Parathyroid adenoma (tissue), 2 donors: ENCODE measurements at regions not wholly inside any gene's neighbourhood (a gene's known extent, or its start where the extent isn't known, plus 50 kb on each side); places are given as distances from the start of the nearest gene placed in this dataset.

Source experiments
- H2AFZ ChIP-seq: fragments of 300-600 bp; sonication (generic); one replicate; pipeline ENCODE4 v1.7.0; 2017; ENCODE audit warnings: antibody characterized with exemption, mild to moderate bottlenecking
- H3K27ac ChIP-seq: fragments of 300-600 bp; sonication (generic); one replicate; pipeline ENCODE4 v1.7.0; 2017
- H3K27me3 ChIP-seq: fragments of 300-600 bp; sonication (generic); one replicate; pipeline ENCODE4 v1.7.0; 2017; ENCODE audit warnings: low read length; ENCODE audit not compliant: control insufficient read depth, insufficient read depth
- H3K36me3 ChIP-seq: fragments of 300-600 bp; sonication (generic); one replicate; pipeline ENCODE4 v1.7.0; 2017; ENCODE audit warnings: low read length; ENCODE audit not compliant: control insufficient read depth, insufficient read depth
- H3K4me1 ChIP-seq: fragments of 300-600 bp; sonication (generic); one replicate; pipeline ENCODE4 v1.7.0; 2017; ENCODE audit warnings: control low read depth
- H3K4me2 ChIP-seq: fragments of 300-600 bp; sonication (generic); one replicate; pipeline ENCODE4 v1.7.0; 2017; ENCODE audit warnings: low read length
- H3K4me3 ChIP-seq: fragments of 300-600 bp; sonication (generic); one replicate; pipeline ENCODE4 v1.7.0; 2017; ENCODE audit warnings: low read depth, low read length
- H3K79me2 ChIP-seq: fragments of 300-600 bp; sonication (generic); one replicate; pipeline ENCODE4 v1.7.0; 2017; ENCODE audit warnings: control low read depth
- H3K9ac ChIP-seq: fragments of 300-600 bp; sonication (generic); one replicate; pipeline ENCODE4 v1.7.0; 2017; ENCODE audit warnings: mild to moderate bottlenecking
- H3K9me3 ChIP-seq: fragments of 300-600 bp; sonication (generic); one replicate; pipeline ENCODE4 v1.7.0; 2017; ENCODE audit warnings: low read length; ENCODE audit not compliant: control insufficient read depth
- TF ChIP-seq, protein P1 (sequence below): fragments of 300-600 bp; sonication (generic); IDR thresholded peaks from one replicate; pipeline ENCODE4 v1.7.0; 2017; ENCODE audit warnings: antibody characterized with exemption, mild to moderate bottlenecking
- donor health status: primary hyperparathyroidism.

DNA sequence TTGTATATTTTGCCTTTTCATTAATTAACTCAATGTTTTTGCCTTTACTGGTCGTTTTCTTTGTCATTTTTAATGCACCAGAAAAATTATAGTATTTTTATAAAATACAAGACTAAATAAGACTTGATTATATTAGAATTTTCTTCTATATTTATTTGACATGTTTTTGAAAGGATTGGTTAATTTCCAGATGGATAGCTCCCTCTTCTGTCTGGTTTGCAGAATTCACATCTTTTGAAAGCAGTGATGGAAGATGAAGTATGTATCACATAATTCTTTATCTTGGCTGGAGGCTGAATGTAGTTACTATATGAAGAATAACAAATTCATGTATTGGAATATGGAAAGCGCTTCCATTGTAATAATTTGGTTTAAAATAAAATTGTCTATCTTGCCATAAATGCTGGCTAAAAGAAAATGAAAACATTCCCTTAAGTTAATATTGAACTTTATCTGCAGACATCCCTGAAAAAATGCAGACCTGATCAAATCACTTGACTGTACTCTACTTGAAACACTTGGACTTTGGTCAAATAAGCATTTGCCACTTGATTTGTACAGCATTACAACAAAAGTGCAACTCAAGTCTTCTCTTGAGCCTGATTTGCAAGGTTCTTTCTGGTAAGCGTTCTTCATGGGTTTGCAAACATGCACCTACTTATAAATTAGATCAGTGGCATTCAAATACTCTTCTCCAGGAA lies 86.3 kb upstream of the EFEMP1 start:
- Histone ChIP-seq H3K4me1 (no peaks in the 10 kb centered on the region), H2AFZ (no peak overlapping the region), H3K4me2 (no peak overlapping the region), H3K4me3 (no peak overlapping the region), H3K79me2 (no peaks in the 10 kb centered on the region), H3K9ac (no peak overlapping the region), H3K27me3 (no peaks in the 10 kb centered on the region), H3K36me3 (no peaks in the 10 kb centered on the region), H3K27ac (no peak overlapping the region), H3K9me3 (no peaks in the 10 kb centered on the region)
- TF ChIP-seq, protein P1, sequence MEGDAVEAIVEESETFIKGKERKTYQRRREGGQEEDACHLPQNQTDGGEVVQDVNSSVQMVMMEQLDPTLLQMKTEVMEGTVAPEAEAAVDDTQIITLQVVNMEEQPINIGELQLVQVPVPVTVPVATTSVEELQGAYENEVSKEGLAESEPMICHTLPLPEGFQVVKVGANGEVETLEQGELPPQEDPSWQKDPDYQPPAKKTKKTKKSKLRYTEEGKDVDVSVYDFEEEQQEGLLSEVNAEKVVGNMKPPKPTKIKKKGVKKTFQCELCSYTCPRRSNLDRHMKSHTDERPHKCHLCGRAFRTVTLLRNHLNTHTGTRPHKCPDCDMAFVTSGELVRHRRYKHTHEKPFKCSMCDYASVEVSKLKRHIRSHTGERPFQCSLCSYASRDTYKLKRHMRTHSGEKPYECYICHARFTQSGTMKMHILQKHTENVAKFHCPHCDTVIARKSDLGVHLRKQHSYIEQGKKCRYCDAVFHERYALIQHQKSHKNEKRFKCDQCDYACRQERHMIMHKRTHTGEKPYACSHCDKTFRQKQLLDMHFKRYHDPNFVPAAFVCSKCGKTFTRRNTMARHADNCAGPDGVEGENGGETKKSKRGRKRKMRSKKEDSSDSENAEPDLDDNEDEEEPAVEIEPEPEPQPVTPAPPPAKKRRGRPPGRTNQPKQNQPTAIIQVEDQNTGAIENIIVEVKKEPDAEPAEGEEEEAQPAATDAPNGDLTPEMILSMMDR, result no peak

DNA sequence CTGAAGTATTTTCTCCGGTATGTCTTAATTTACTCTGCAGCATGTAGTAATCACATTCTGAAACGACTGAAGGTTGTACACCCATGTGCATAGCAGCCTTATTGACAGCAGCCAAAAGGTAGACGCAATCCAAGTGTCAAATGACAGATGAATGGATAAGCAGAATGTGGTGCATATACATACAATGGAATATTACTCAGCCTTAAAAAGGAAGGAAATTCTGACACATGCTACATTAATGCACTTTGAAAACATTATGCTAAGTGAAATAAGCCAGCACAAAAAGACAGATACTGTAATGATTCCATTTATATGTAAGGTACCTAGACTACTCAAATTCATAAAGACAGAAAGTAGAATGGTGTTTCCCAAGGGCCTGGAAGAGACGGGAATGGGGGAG lies 88.0 kb upstream of the EFEMP1 start:
- no peaks in the 10 kb centered on the region for H3K36me3 ChIP-seq
- no peaks in the 10 kb centered on the region for H3K79me2 ChIP-seq
- no peaks in the 10 kb centered on the region for H3K9me3 ChIP-seq
- H3K4me2 ChIP-seq, result no peak overlapping the region
- no peaks in the 10 kb centered on the region for H3K4me1 ChIP-seq
- H2AFZ ChIP-seq, result no peak overlapping the region
- TF ChIP-seq, protein P1, result no peak
- H3K27ac ChIP-seq, result no peak overlapping the region
- H3K9ac ChIP-seq, result no peak overlapping the region
- H3K27me3 ChIP-seq, result no peaks in the 10 kb centered on the region
- no peak overlapping the region for H3K4me3 ChIP-seq

DNA sequence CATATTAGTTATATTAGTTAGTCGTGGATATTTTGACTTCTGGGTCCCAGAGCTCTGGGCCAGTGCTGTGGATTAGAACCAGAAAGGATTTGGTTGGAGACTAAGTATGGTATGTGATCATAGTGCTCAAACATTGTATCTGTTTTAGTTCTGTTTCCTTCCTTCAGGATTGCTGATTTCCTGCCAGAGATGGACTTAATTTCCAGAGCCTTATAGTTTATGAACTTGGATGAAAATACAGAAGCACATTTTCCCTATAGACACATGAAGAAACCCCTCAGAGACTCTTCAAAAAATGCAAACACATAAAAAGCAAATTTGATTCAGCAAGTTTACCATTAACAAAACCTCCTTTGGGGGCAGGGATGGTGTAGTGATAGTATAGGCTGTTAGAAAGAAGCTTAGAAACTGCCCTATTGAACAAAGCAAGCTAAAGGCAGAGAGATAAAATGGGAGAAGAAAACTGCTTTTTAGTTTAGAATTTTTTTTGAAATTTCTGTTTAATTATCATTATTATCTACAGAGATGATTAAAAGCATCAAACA lies 88.7 kb upstream of the EFEMP1 start:
- Histone ChIP-seq H3K9me3 (no peaks in the 10 kb centered on the region), H3K4me3 (no peak overlapping the region), H3K27me3 (no peaks in the 10 kb centered on the region), H3K4me1 (no peaks in the 10 kb centered on the region), H3K4me2 (no peak overlapping the region), H3K36me3 (no peaks in the 10 kb centered on the region), H3K79me2 (no peaks in the 10 kb centered on the region), H3K9ac (no peak overlapping the region), H3K27ac (no peak overlapping the region), H2AFZ (no peak overlapping the region)
- TF ChIP-seq, protein P1, result no peak

DNA sequence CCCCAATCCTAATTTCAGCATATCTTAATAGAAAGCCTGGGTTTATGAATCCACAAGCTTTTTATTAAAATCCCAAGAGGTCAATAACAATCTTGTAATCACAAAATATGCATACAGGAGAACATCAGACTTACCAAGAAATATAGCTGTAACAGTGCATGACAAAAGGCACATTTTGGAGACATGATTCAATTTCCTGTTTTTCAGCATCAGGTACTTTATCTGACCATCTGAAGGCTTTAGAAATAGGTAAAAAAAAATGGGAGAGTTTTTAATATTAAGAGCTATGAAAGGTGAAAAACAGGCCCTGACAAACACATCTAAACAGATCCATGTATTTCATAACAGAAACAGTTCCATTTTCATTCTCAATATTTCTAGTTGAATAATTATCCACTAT lies 89.9 kb upstream of the EFEMP1 start:
- Histone ChIP-seq H3K36me3 (no peaks in the 10 kb centered on the region), H3K9me3 (no peaks in the 10 kb centered on the region), H3K79me2 (no peaks in the 10 kb centered on the region), H3K4me2 (no peak overlapping the region), H3K27ac (no peak overlapping the region), H3K4me1 (no peaks in the 10 kb centered on the region), H2AFZ (no peak overlapping the region), H3K27me3 (no peaks in the 10 kb centered on the region), H3K9ac (no peak overlapping the region), H3K4me3 (no peak overlapping the region)
- TF ChIP-seq, protein P1, result no peak
